GM23248 (cell line): ENCODE measurements at regions not wholly inside any gene's neighbourhood (a gene's known extent, or its start where the extent isn't known, plus 50 kb on each side); places are given as distances from the start of the nearest gene placed in this dataset.

Experiments
- DNase-seq: peaks from one replicate; pipeline ENCODE4 v3.0.0-alpha.2; 2015
- H2AFZ ChIP-seq: fragments of 200-600 bp; sonication (generic); 2 replicates; pipeline ENCODE4 v1.6.1; 2016; ENCODE audit warnings: antibody characterized with exemption
- H3F3A ChIP-seq: fragments of 200-600 bp; sonication (generic); 2 replicates; pipeline ENCODE4 v1.6.1; 2016; ENCODE audit warnings: mild to moderate bottlenecking, antibody characterized with exemption, mixed run types; ENCODE audit not compliant: insufficient read depth
- H3K27ac ChIP-seq: fragments of 200-600 bp; sonication (generic); 2 replicates; pipeline ENCODE4 v1.5.1; 2016; ENCODE audit warnings: mild to moderate bottlenecking
- H3K27me3 ChIP-seq: fragments of 200-600 bp; sonication (generic); replicated peaks from 2 replicates; pipeline ENCODE4 v1.6.1; 2016; ENCODE audit warnings: mild to moderate bottlenecking; ENCODE audit not compliant: insufficient read depth
- H3K36me3 ChIP-seq: fragments of 200-600 bp; sonication (generic); 2 replicates; pipeline ENCODE4 v1.6.1; 2016; ENCODE audit warnings: low read depth, mild to moderate bottlenecking
- H3K4me1 ChIP-seq: fragments of 200-600 bp; sonication (generic); 2 replicates; pipeline ENCODE4 v1.6.1; 2016; ENCODE audit warnings: mild to moderate bottlenecking; ENCODE audit not compliant: insufficient read depth
- H3K4me2 ChIP-seq: fragments of 200-600 bp; sonication (generic); one replicate; pipeline ENCODE4 v1.6.1; 2016; ENCODE audit warnings: mild to moderate bottlenecking; ENCODE audit not compliant: unreplicated experiment
- H3K4me3 ChIP-seq: fragments of 200-600 bp; sonication (generic); 2 replicates; pipeline ENCODE4 v1.5.1; 2016; ENCODE audit warnings: mild to moderate bottlenecking
- H3K79me2 ChIP-seq: fragments of 200-600 bp; sonication (generic); 2 replicates; pipeline ENCODE4 v1.6.1; 2016; ENCODE audit warnings: mild to moderate bottlenecking; ENCODE audit not compliant: insufficient read depth
- H3K9ac ChIP-seq: fragments of 200-600 bp; sonication (generic); 2 replicates; pipeline ENCODE4 v1.6.1; 2016; ENCODE audit warnings: mild to moderate bottlenecking
- H3K9me2 ChIP-seq: fragments of 200-600 bp; sonication (generic); 2 replicates; pipeline ENCODE4 v1.6.1; 2016; ENCODE audit warnings: mixed run types, mild to moderate bottlenecking, moderate library complexity; ENCODE audit not compliant: insufficient read depth
- H3K9me3 ChIP-seq: fragments of 200-600 bp; sonication (generic); one replicate; pipeline ENCODE4 v1.6.1; 2017; ENCODE audit warnings: low read depth
- H4K20me1 ChIP-seq: fragments of 200-600 bp; sonication (generic); 2 replicates; pipeline ENCODE4 v1.6.0; 2016; ENCODE audit not compliant: insufficient read depth
- EZH2 ChIP-seq: fragments of 200-600 bp; sonication (generic); IDR thresholded peaks from 2 replicates; pipeline ENCODE4 v1.6.1; 2018; ENCODE audit warnings: antibody characterized with exemption, mild to moderate bottlenecking; ENCODE audit not compliant: insufficient read depth, poor library complexity, severe bottlenecking
- EZH2phosphoT487 ChIP-seq: fragments of 200-600 bp; sonication (generic); IDR thresholded peaks from 2 replicates; pipeline ENCODE4 v1.6.1; 2018; ENCODE audit warnings: antibody characterized with exemption, moderate library complexity, mild to moderate bottlenecking, low read depth; ENCODE audit not compliant: insufficient read depth
- WGBS, 2 experiments: methylation state at CpG; one replicate each; pipeline ENCODE4 v1.1.6; 2015 to 2017; ENCODE audit warnings: low lambda C conversion rate in 2 of 2, low coverage in 1 of 2; ENCODE audit errors: missing lambda C conversion rate in 2 of 2; 5-methylcytosine and 5-hydroxymethylcytosine counted together
- in situ Hi-C: fragments of 300-500 bp; cut with MboI; formaldehyde crosslinking; loops from 2 replicates; pipeline ENCODE4 v1.15.0; 2020

DNA sequence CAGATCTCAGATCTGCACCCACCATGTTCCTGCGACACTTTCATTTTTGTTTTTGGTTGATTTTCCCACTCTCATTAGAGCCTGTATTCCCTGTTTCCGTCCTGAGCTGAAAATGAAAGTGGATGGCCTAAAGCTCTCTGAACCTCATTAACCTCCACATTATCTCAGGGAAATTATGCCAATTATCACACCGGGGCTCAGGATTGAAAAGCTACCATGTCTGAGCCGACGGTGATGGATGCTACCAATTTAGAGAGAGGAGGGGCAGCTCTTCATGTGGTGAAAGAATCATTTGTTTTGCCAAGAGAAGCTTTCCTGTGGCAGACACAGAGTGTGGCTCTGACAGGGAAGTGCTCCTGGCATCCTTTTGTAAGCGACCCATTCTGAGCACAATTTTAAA is 410.4 kb upstream of the CDH11 start:
- no peaks in the 10 kb centered on the region for H3K27me3 ChIP-seq
- WGBS, 2 experiments = 8 to 12% methylated on average over 6 of the region's 6 CpGs
- no peaks in the 10 kb centered on the region for H3K79me2 ChIP-seq
- in situ Hi-C loops = no loop called here
- H3K4me1 ChIP-seq = peaks cover 36% of the 10 kb centered on the region
- H3K9me3 ChIP-seq = no peaks in the 10 kb centered on the region
- H3K27ac ChIP-seq = no peak overlapping the region
- TF ChIP-seq EZH2 (no peak), EZH2phosphoT487 (no peak)
- no peaks in the 10 kb centered on the region for H3K36me3 ChIP-seq
- H3K9ac ChIP-seq = peak overlapping the region; percentile 69
- no peaks in the 10 kb centered on the region for H4K20me1 ChIP-seq
- peaks cover 12% of the 10 kb centered on the region for H3F3A ChIP-seq
- no peaks in the 10 kb centered on the region for H3K9me2 ChIP-seq
- peak overlapping the region; percentile 96 for H3K4me2 ChIP-seq
- H2AFZ ChIP-seq = peak overlapping the region; percentile 94
- DNase-seq = peak; percentile 40
- peak overlapping the region; percentile 71 for H3K4me3 ChIP-seq

DNA sequence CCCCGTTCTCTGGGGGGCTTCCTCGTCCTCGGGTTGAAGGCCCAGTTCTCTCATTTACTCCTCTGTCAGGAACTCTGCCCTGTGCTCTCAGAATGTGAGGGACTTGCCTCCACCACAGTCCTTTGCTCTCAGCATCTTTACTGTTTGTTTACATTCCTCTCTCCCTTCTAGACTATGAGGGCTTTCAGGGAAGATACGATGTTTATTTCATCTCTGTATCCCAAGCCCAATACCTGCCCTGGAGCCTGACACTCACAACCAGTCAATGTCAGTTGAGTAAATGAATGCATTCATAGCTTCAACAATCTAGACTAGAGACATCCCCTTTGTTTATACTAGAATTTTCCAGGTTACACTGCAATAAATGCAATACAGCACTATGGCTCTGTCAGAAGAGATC is 409.6 kb upstream of the CDH11 start:
- H4K20me1 ChIP-seq = no peaks in the 10 kb centered on the region
- no peaks in the 10 kb centered on the region for H3K9me3 ChIP-seq
- 83 to 85% methylated on average over 4 of the region's 4 CpGs for WGBS, 2 experiments
- DNase-seq = no peak
- in situ Hi-C loops = no loop called here
- H2AFZ ChIP-seq = peak overlapping the region; percentile 94; the same call in 1 of the 2 replicates
- no peaks in the 10 kb centered on the region for H3K9me2 ChIP-seq
- H3K4me3 ChIP-seq = no peak overlapping the region
- peaks cover 12% of the 10 kb centered on the region for H3F3A ChIP-seq
- no peaks in the 10 kb centered on the region for H3K79me2 ChIP-seq
- peaks cover 33% of the 10 kb centered on the region for H3K4me1 ChIP-seq
- no peak overlapping the region for H3K27ac ChIP-seq
- no peaks in the 10 kb centered on the region for H3K27me3 ChIP-seq
- TF ChIP-seq EZH2 (no peak), EZH2phosphoT487 (no peak)
- H3K36me3 ChIP-seq = no peaks in the 10 kb centered on the region
- peak overlapping the region; percentile 69 for H3K9ac ChIP-seq
- peak overlapping the region; percentile 96 for H3K4me2 ChIP-seq

DNA sequence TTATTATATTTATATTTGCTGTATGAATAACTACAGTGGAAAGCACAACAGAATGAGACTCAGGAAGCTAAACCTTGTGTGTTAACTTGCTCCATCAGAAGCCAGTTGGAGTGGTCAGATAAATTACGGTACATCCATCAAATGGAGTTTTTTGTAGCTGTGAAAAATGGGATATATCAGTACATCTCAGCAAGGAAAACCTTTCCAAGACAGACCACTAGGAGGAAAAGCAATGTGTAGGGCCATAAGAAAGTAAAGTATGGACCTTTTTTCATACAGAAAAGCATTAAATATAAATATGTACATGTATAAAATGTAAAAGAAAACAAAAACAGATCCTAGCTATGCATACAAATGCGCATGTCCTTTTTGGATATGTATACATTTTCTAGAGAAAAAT is 403.8 kb upstream of the CDH11 start:
- Histone ChIP-seq H3K27me3 (no peaks in the 10 kb centered on the region), H2AFZ (no peak overlapping the region), H3K36me3 (no peaks in the 10 kb centered on the region), H3K9me3 (no peaks in the 10 kb centered on the region), H3K4me2 (no peak overlapping the region), H4K20me1 (no peaks in the 10 kb centered on the region), H3F3A (no peaks in the 10 kb centered on the region), H3K4me3 (no peak overlapping the region), H3K27ac (no peak overlapping the region), H3K4me1 (0 out of 2 replicates have a peak, but pooled peaks cover 7% of the 10 kb centered on the region), H3K9me2 (no peaks in the 10 kb centered on the region), H3K79me2 (no peaks in the 10 kb centered on the region), H3K9ac (no peak overlapping the region)
- WGBS, 2 experiments = 91 to 96% methylated on average over 2 of the region's 2 CpGs
- TF ChIP-seq EZH2phosphoT487 = no peak
- no peak for TF ChIP-seq EZH2
- no peak for DNase-seq
- in situ Hi-C loops = no loop called here

DNA sequence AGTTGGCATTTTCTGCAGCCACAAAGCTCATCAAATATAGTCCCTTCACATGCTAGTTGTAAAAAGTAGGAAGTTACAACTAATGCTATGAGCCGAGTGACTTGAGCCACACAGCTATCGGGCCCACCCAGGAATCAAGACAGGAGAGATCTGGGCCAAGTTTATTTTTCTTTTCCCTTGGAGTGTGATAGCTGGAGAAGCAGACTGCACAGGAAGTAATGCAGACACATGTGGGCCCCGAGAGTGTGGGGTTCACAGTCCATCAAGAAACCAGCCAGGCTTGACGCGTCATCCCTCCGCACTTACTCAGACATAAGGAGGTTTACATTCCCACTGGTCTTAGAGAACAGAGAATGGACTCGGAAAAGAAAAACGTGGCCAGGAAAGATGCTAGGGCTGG is 403.1 kb upstream of the CDH11 start:
- H3K4me3 ChIP-seq = no peak overlapping the region
- H3K27ac ChIP-seq = no peak overlapping the region
- in situ Hi-C loops = no loop called here
- H3K4me1 ChIP-seq = 0 out of 2 replicates have a peak, but pooled peaks cover 7% of the 10 kb centered on the region
- WGBS, 2 experiments = 57 to 70% methylated on average over 8 of the region's 8 CpGs
- H3K4me2 ChIP-seq = no peak overlapping the region
- no peaks in the 10 kb centered on the region for H3K27me3 ChIP-seq
- no peaks in the 10 kb centered on the region for H3K9me2 ChIP-seq
- H2AFZ ChIP-seq = peak overlapping the region; percentile 31; the same call in 1 of the 2 replicates
- no peaks in the 10 kb centered on the region for H3F3A ChIP-seq
- no peaks in the 10 kb centered on the region for H4K20me1 ChIP-seq
- no peaks in the 10 kb centered on the region for H3K36me3 ChIP-seq
- H3K9me3 ChIP-seq = no peaks in the 10 kb centered on the region
- H3K9ac ChIP-seq = no peak overlapping the region
- H3K79me2 ChIP-seq = no peaks in the 10 kb centered on the region
- TF ChIP-seq EZH2 = no peak
- no peak for TF ChIP-seq EZH2phosphoT487
- DNase-seq = peak; percentile 39

DNA sequence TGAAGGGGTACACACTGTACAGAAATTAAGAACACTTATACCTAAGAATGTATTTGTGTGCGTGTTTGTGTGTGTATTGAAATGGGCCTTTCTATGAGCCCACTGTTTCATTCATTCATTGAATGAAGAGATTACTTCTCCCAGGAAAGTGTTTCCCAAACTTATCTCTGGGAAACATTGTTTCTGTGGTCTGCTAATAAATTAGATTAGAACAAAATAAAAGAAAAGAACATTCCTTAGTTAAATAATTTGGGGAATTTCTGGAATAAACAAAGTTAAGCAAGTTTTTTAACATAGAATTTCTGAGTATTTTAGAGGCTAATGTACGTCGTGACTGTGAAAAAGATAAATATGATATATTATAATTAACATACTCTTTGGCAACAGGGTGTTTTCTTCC is 402.4 kb upstream of the CDH11 start:
- H3K79me2 ChIP-seq = no peaks in the 10 kb centered on the region
- H3K9me3 ChIP-seq = no peaks in the 10 kb centered on the region
- TF ChIP-seq EZH2 (no peak), EZH2phosphoT487 (no peak)
- no peaks in the 10 kb centered on the region for H3K9me2 ChIP-seq
- WGBS, 2 experiments = 78 to 79% methylated on average over 3 of the region's 3 CpGs
- in situ Hi-C loops = no loop called here
- no peak overlapping the region for H3K4me3 ChIP-seq
- no peaks in the 10 kb centered on the region for H3K36me3 ChIP-seq
- H3K4me1 ChIP-seq = 0 out of 2 replicates have a peak, but pooled peaks cover 7% of the 10 kb centered on the region
- H4K20me1 ChIP-seq = no peaks in the 10 kb centered on the region
- no peak overlapping the region for H3K9ac ChIP-seq
- H3K27me3 ChIP-seq = no peaks in the 10 kb centered on the region
- DNase-seq = no peak
- H3K4me2 ChIP-seq = no peak overlapping the region
- H3F3A ChIP-seq = no peaks in the 10 kb centered on the region
- H2AFZ ChIP-seq = no peak overlapping the region
- no peak overlapping the region for H3K27ac ChIP-seq
